RCC 7860 (cell line): ENCODE measurements at regions not wholly inside any gene's neighbourhood (a gene's known extent, or its start where the extent isn't known, plus 50 kb on each side); places are given as distances from the start of the nearest gene placed in this dataset.
A peak's percentile ranks its signal among the peaks of the same experiment; 100 is the strongest.

Experiments
- DNase-seq: peaks from one replicate; pipeline ENCODE4 v3.0.0-alpha.2; 2015; ENCODE audit warnings: low spot score
- FAIRE-seq: peaks from 2 replicates; lab custom pipeline; 2012; peaks lifted over from hg19 to GRCh38; lab: Jason Lieb, UNC

GRCh38 chr11:19525714-19526113, 186.9 kb upstream of the NAV2 start:
- no peak for FAIRE-seq

GRCh38 chr11:19525276-19525675, 187.4 kb upstream of the NAV2 start:
- no peak for FAIRE-seq

More at GRCh38 chr11:19525714-19526113, 186.9 kb upstream of the NAV2 start:
- no peak for DNase-seq

GRCh38 chr11:19524171-19524671, 188.4 kb upstream of the NAV2 start:
- no peak for DNase-seq
- FAIRE-seq, result no peak

More at GRCh38 chr11:19525276-19525675, 187.4 kb upstream of the NAV2 start:
- no peak for DNase-seq

GRCh38 chr11:19520681-19521080, 192.0 kb upstream of the NAV2 start:
- FAIRE-seq (no peak), DNase-seq (no peak)

- FAIRE-seq, result no peak
- DNase-seq, result no peak
Observed at GRCh38 chr11:19519912-19520641, 192.6 kb upstream of the NAV2 start.

GRCh38 chr11:19519353-19519752, 193.3 kb upstream of the NAV2 start:
- DNase-seq, result no peak
- FAIRE-seq, result no peak

- FAIRE-seq (no peak), DNase-seq (no peak)
Observed at GRCh38 chr11:19513253-19513652, 199.4 kb upstream of the NAV2 start.

GRCh38 chr11:19512618-19513017, 200.0 kb upstream of the NAV2 start:
- no peak for DNase-seq
- FAIRE-seq, result no peak

GRCh38 chr11:19511413-19512183, 201.0 kb upstream of the NAV2 start:
- DNase-seq (no peak), FAIRE-seq (no peak)

- FAIRE-seq (no peak), DNase-seq (no peak)
Observed at GRCh38 chr11:19511066-19511412, 201.6 kb upstream of the NAV2 start.

GRCh38 chr11:19510468-19510867, 202.2 kb upstream of the NAV2 start:
- no peak for DNase-seq
- FAIRE-seq, result no peak

GRCh38 chr11:19509215-19509614, 203.4 kb upstream of the NAV2 start:
- FAIRE-seq, result no peak
- no peak for DNase-seq

GRCh38 chr11:19508165-19508564, 204.5 kb upstream of the NAV2 start:
- DNase-seq (peak; percentile 37), FAIRE-seq (no peak)

- FAIRE-seq (no peak), DNase-seq (no peak)
Observed at GRCh38 chr11:19506816-19507486, 205.7 kb upstream of the NAV2 start.

- FAIRE-seq (no peak), DNase-seq (no peak)
Observed at GRCh38 chr11:19502691-19503253, 209.9 kb upstream of the NAV2 start.

GRCh38 chr11:19501631-19502030, 211.0 kb upstream of the NAV2 start:
- DNase-seq (no peak), FAIRE-seq (no peak)

GRCh38 chr11:19499999-19500398, 212.6 kb upstream of the NAV2 start:
- no peak for DNase-seq
- no peak for FAIRE-seq

GRCh38 chr11:19499026-19499669, 213.5 kb upstream of the NAV2 start:
- DNase-seq (no peak), FAIRE-seq (no peak)

GRCh38 chr11:19493446-19494213, 219.0 kb upstream of the NAV2 start:
- DNase-seq, result no peak
- no peak for FAIRE-seq
